ENCODE measurements at regions not wholly inside any gene's neighbourhood (a gene's known extent, or its start where the extent isn't known, plus 50 kb on each side); places are given as distances from the start of the nearest gene placed in this dataset.

GRCh38 chr10:21100871-21101514 lies 203.9 kb upstream of the NEBL start:
- H4K8ac ChIP-seq (ENCODE audit: extremely low read depth, insufficient read depth, low read length) = no peak overlapping the region
- no peak overlapping the region for H3K9ac ChIP-seq (replicated peaks in 1 of 4; ENCODE audit: extremely low read depth in 1 of 4, low read depth in 3 of 4, low read length in 3 of 4)
- H3K27ac ChIP-seq (ENCODE audit: low read depth, low read length) = no peak overlapping the region
- H3K18ac ChIP-seq (ENCODE audit: extremely low read depth, low read length) = no peak overlapping the region
- H2AFZ ChIP-seq (ENCODE audit: low read length) = no peak overlapping the region
- no peak overlapping the region for H3K23ac ChIP-seq (ENCODE audit: insufficient read length)
- H2AK5ac ChIP-seq (ENCODE audit: low read depth, low read length) = no peak overlapping the region
- H3K23me2 ChIP-seq (ENCODE audit: low read depth, low read length) = no peaks in the 10 kb centered on the region
- no peak overlapping the region for H2BK15ac ChIP-seq (ENCODE audit: low read length)
- H4K20me1 ChIP-seq (replicated peaks in 1 of 2; ENCODE audit: control insufficient read depth in 1 of 2, insufficient read depth in 2 of 2, low read length in 2 of 2) = no peaks in the 10 kb centered on the region
- ChIA-PET POLR2A (ENCODE audit: partially characterized antibody) (no interaction called here), CTCF (ENCODE audit: partially characterized antibody) (interaction anchor here (0.5 to 1.4 kb wide), 4 partner anchors 26 to 867 kb away, joined by 3 to 4 read pairs (median 3); no protein-coding TSS in a partner anchor)
- no peak overlapping the region for H2BK5ac ChIP-seq (ENCODE audit: low read depth, low read length)
- TF ChIP-seq YY1 (IDR thresholded peaks at IDR 0.05; ENCODE audit: low read depth, low read length) (no peak), HDAC2 (IDR thresholded peaks at IDR 0.05; ENCODE audit: borderline replicate concordance in 1 of 2, low read depth in 2 of 2, low read length in 2 of 2) (no peak), POLR2AphosphoS5 (IDR thresholded peaks at IDR 0.05; ENCODE audit: low read depth, low read length) (no peak), RFX5 (IDR thresholded peaks at IDR 0.05; ENCODE audit: borderline replicate concordance, low read depth, low read length) (no peak), ASH2L (IDR thresholded peaks at IDR 0.05; ENCODE audit: low read length) (no peak), GTF2F1 (IDR thresholded peaks at IDR 0.05; ENCODE audit: borderline replicate concordance, low read depth, low read length) (no peak), CBX8 (IDR thresholded peaks at IDR 0.05; ENCODE audit: borderline replicate concordance, low read depth, low read length) (no peak), RBBP5 (IDR thresholded peaks at IDR 0.05; ENCODE audit: borderline replicate concordance, low read depth, low read length) (no peak), RXRA (IDR thresholded peaks at IDR 0.05; ENCODE audit: insufficient read depth, low read depth, low read length) (no peak), SP4 (IDR thresholded peaks at IDR 0.05; ENCODE audit: low read length) (no peak), ATF3 (IDR thresholded peaks at IDR 0.05; ENCODE audit: insufficient read depth, low read depth, low read length) (no peak), SAP30 (IDR thresholded peaks at IDR 0.05; ENCODE audit: insufficient read depth, insufficient replicate concordance, low read length) (no peak)
- no peak overlapping the region for H3K14ac ChIP-seq (ENCODE audit: insufficient read length)
- no peaks in the 10 kb centered on the region for H3K79me2 ChIP-seq (ENCODE audit: control insufficient read depth in 1 of 2, insufficient read depth in 2 of 2, low read length in 2 of 2)
- H3K9me3 ChIP-seq (ENCODE audit: insufficient read depth in 2 of 2, low read depth in 1 of 2, low read length in 1 of 2) = no peaks in the 10 kb centered on the region
- no peak overlapping the region for H2BK12ac ChIP-seq (ENCODE audit: low read depth, low read length)
- H3K79me1 ChIP-seq (ENCODE audit: low read depth, low read length) = no peaks in the 10 kb centered on the region
- no peaks in the 10 kb centered on the region for H3K4me1 ChIP-seq (replicated peaks in 1 of 4; ENCODE audit: control insufficient read depth in 3 of 4, insufficient read depth in 4 of 4, low read length in 3 of 4)
- H3K36me3 ChIP-seq (ENCODE audit: control insufficient read depth in 2 of 4, insufficient read depth in 4 of 4, low read length in 3 of 4) = no peaks in the 10 kb centered on the region
- H2BK20ac ChIP-seq (ENCODE audit: low read length) = no peak overlapping the region
- H2BK120ac ChIP-seq (replicated peaks; ENCODE audit: low read depth, low read length) = no peak overlapping the region
- DNase-seq (ENCODE audit: low read depth in 1 of 2, low spot score in 2 of 2) (no peak), FAIRE-seq (no peak)
- H4K5ac ChIP-seq (ENCODE audit: insufficient read length, low read depth, low read length) = no peak overlapping the region
- H3K27me3 ChIP-seq (replicated peaks in 1 of 4; ENCODE audit: control insufficient read depth in 3 of 4, extremely low read depth in 1 of 4, insufficient read depth in 3 of 4, low read length in 3 of 4) = no peaks in the 10 kb centered on the region
- H3K56ac ChIP-seq (replicated peaks; ENCODE audit: insufficient read length, low read depth, low read length) = no peak overlapping the region
- 76% methylated on average over 7 of the region's 7 CpGs; no CpG with 5 or more reads in 1 of the 2 experiments for WGBS, 2 experiments (ENCODE audit: extremely low coverage in 1 of 2, insufficient coverage in 1 of 2, insufficient read length in 1 of 2, insufficient replicate concordance in 2 of 2, low coverage in 1 of 2, low lambda C conversion rate in 2 of 2, missing lambda C conversion rate in 1 of 2)
- no peak overlapping the region for H3K4me2 ChIP-seq (ENCODE audit: insufficient read depth in 1 of 2, low read depth in 2 of 2, low read length in 2 of 2)
- no peak overlapping the region for H4K91ac ChIP-seq (replicated peaks; ENCODE audit: insufficient read length, low read length)
- no peak overlapping the region for H3K4ac ChIP-seq (replicated peaks; ENCODE audit: insufficient read length, low read depth, low read length)
- no peak overlapping the region for H3K4me3 ChIP-seq (ENCODE audit: extremely low read depth in 1 of 4, insufficient read depth in 2 of 4, low read depth in 3 of 4, low read length in 4 of 4)
